ENCODE measurements at regions not wholly inside any gene's neighbourhood (a gene's known extent, or its start where the extent isn't known, plus 50 kb on each side); places are given as distances from the start of the nearest gene placed in this dataset.

DNA sequence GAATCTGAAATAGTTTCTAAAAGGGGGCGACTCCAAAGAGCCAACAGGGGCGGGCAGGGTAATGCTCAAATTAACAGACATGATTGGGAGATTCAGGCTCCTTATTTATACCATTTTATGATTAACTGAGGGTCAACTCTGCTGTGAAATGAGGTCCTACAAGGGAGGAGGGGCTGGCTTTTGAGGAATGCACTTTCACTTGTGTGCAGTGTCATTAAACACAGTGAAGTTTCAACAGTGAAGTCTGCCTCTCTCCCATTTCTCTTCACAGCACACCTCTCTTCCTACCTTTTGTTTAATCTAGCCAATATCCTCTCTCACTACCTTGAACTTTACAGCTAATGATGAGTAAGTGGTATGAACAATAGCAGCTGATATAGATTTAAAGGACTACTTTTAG is 557.3 kb upstream of the CITED2 start:
- in situ Hi-C loops (cut with HindIII; ENCODE audit: low sequenced_read_pairs), result no loop called here

DNA sequence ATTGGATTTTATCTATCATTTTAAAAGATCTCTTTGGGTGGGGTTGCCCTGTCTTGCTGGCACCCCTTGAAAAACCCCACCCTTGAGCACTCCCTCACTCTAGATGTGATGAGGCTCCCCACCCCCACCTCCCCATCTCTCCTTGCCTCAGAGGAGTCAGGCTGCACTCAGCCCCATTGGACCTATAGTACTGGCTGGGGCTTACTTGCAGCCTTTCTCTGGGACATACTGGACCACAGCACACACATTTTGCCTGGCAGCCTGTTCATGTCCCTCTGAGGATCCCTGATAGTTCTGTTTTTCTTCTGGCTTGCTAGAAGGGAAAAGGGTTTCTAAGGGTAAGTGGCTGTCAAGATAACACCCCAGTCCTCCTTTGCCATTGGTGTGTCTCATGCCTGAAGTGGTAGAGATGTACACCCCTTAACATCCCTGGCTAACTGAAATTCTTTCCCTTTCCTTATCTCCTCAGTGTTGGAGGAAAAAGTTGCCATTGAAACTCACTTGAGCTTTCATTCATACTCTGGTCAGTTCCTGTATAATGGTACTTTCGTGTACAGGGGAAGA is 553.4 kb upstream of the CITED2 start:
- in situ Hi-C loops (cut with HindIII; ENCODE audit: low sequenced_read_pairs), result no loop called here

DNA sequence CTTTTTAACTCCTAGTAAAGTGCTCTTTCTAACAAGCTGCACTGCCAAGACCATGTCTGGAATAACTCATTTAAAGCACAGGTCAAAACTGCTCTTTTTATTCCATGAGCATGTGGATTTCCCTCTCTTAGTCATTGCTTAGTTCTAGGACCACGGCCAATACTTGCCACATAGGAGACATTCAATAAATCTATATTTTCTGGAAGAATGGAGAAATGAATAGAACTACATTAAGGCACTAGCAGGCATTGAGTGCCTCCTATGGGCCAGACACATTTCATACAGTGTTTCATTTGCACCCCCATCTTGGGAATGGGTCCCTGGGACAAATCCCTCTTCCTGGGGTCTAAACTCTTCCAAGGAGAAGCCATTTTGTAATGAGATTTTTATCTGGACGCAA is 552.8 kb upstream of the CITED2 start:
- in situ Hi-C loops (cut with HindIII; ENCODE audit: low sequenced_read_pairs), result no loop called here

DNA sequence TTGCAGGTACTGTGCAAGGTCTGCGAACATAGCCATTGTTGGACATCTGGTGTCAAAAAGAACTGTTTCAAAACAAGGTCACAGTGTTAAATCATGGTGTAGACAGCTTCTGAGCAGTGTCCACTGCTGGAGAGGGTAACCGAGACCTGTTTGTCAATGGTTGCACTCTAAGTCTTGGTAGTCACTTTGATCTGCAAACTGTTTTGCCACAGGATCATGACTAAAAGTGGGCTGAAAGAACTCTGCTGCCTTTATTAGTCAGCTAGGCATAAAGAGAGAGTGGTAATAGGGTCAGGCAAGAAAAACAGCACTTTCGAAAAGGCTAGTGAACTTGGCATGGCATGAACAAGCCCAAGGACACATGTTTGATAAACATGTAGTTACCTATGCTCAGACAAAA is 552.3 kb upstream of the CITED2 start:
- in situ Hi-C loops (cut with HindIII; ENCODE audit: low sequenced_read_pairs), result no loop called here

DNA sequence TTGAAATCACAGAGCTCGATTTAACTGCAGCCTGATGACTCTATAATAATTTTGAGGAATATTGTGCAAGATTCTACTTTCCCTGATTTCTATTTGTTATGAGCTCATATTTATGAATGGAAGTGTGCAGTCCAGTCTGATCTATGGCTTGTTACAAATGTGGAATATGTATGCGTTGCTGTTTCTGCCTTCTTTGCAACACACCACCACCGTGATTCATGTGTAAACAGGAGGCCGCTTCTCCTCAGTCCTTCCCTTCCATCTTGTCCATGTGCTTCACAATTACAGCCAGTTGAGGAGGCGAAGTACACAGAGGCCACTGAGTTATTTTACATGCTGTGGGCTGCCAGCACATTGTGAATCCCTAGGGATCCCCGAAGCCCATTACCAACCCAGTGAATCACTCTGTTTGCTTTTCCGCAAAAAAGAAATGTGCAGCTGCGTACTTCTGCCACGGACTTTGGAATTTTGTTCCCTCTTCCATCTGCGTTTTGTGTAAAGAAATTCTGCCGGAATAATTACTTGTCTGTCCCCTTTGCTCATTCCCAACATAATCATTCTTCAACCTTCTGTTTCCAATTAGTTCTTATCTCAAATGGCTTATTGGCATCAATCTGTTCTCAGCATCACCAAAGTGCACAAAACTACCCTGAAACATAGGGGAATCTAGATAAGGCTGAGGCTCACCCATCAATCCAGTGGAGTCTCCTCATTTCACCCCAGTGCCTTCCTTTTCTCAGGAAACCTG is 551.6 kb upstream of the CITED2 start:
- in situ Hi-C loops (cut with HindIII; ENCODE audit: low sequenced_read_pairs), result no loop called here

DNA sequence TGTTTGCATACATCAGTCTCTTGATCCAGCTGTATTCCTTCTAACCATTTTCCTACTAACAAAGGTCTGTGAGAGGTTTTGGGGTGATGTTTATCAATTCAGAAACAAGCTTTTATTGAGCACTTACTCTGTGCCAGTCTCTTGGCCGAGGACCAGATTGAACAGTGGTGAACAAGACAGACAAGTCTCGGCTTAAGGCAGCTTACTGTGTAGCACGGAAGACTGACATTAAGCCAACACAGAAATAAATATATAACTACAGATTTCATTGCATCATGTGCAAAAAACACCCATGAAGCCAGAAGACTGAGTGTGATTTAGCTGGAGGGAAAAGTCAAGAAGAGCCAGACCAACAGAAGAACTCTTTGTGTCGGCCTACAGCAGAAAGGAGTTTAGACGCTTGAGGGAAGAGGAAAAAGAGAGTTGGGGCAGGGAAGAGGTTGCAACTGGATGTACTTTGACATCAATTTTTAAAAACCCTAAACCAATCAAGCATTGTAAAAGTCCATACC is 549.6 kb upstream of the CITED2 start:
- in situ Hi-C loops (cut with HindIII; ENCODE audit: low sequenced_read_pairs), result no loop called here

DNA sequence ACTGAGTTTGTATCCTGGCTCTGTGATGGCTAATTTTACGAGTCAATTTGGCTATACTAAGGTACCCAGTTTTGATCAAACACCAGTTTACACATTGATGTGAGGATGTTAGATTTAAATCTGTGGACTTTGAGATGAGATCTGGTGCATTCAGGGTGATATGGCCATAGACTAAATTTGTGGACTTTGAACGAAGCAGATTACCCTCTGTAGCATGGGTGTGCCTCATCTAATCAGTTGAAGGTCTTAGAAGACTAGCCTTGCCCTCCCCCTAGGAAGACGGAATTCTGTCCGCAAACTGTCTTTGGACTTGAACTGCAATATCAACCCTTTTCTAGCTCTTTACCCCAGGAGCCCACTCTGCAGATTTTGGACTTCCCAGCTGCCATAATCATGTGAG is 547.8 kb upstream of the CITED2 start:
- in situ Hi-C loops (cut with HindIII; ENCODE audit: low sequenced_read_pairs), result no loop called here

DNA sequence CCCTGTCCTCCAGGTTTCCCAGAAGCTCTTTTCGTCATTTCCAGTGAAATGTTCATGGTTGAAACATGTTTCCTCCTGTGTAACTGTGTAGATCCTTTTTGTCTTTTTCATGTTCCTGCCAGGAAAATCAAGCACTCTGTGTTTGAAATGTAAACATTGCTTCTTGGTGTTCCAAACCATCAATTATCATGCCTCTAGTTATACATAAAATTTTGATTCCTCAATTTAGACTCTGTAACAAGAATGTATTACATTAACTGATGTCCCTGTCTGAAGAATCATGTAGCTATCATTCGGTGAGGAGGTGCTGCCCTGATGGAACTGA is 546.3 kb upstream of the CITED2 start:
- in situ Hi-C loops (cut with HindIII; ENCODE audit: low sequenced_read_pairs), result no loop called here

DNA sequence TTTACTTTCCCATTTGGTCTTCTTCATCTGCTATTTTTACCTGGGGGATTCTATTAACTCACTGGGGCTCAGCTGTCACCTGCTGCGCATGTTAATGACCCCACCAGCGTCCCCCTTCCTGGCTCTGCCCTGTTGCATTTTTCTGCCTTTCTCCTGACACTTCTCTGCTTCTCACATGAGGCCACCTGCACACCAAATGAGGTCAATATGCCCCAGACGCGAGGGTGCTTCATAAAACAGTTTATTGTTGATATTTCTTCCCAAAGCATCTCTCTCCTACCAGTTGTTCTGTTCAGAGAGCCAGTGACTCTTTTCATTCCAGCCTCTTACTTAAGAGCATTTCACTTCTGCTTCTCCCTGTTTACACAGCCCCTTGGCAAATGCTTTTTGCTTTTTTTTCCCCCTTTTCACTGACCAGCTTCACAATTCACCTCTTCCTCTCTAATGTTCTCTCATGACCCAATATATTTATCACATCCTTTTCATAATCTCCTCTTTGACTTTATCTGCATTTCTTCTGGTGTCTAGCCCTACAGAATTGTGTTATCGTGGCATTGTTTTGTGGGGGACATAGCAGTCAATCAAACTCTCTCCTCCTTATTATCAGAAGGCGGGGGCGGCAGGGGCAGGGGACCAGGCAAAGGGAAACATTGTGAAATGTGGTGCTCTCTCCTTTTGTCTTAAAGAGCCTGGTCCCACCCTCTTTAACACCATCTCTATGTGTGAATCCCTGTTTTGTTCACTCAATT is 545.8 kb upstream of the CITED2 start:
- in situ Hi-C loops (cut with HindIII; ENCODE audit: low sequenced_read_pairs), result no loop called here

DNA sequence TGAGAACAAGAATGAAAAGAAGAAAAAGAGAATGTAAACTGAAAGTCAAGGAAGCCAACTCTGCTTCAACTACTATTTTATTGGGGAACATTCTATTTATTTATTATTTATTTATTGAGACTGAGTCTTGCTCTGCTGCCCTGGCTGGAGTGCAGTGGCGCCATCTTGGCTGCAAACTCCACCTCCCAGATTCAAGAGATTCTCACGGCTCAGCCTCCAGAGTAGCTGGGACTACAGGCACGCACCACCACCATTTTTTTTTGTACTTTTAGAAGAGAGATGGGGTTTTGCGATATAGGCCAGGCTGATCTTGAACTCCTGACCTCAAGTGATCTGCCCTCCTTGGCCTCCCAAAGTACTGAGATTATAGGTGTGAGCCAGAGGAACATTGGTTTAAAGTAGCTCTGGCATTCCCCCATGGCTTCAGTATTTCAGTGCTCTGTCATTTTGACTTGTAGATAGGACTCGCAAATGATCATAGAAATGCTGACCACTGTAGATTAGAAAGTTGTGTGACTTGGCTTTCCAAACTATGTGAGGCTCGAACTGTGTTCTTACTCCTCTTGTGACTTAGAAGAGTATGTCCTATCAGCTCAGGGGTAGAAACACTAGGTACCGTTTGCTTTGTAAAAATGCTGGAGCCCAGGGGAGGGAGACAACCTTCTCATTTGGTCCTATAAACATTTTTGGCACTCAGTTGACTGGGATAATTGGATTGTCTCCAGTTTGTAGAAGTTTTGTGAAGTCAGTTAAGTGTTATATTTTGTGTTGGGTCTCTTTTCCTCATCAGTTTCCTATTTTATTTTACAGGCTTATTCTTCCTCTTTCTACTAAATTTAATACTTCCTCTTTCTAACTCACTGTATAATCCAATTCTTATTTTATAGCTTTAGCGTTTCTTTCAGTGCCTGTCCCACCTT is 544.9 kb upstream of the CITED2 start:
- in situ Hi-C loops (cut with HindIII; ENCODE audit: low sequenced_read_pairs), result no loop called here

DNA sequence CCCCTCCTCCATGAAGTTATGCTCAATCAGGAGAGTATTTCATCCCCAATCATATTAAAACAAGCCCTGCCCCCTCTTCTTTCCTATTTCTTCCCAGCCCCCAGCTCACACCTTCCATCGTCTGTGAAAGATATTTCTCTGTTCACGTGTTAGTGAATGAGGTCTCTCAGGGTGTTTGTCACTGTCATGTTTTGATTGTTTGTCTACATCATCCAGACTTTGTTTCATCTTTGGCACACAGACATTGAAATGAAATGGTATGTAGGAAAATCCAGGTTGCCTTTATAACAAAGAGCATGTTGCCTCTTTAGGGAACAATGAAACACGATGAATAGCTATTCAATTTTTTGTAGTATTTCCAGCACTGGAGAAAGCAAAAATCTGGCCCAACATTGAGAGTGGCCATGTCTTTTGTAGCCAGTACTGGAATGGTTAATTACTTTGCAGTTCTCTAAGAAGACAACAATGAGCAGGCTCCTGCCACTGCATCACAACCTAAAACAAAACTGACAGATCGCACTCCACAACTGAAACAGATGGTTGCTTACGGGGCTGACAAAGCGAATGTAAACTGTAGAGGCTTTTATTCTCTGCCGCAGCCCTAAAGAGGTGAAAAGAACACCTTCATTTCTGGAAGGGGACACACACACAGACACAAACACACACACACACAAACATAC is 543.6 kb upstream of the CITED2 start:
- in situ Hi-C loops (cut with HindIII; ENCODE audit: low sequenced_read_pairs), result no loop called here

DNA sequence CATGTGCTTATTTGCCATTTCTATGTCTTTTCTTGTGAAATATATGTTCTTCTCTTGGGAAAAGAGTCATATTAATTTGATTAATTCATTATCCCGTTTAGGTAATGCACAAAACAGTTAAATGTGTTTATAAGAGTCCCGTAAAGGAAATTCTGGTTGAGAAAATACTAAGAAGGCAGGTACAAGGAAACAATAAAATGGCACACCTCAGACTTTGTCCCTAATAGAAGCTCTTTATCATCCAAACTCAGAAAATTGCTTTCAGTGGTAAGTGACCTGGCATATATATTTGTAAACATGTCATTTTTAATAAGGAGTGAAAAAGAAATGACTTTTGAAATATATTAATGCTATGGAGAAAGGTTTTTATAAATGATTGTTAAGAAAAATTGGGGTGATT is 540.5 kb upstream of the CITED2 start:
- in situ Hi-C loops (cut with HindIII; ENCODE audit: low sequenced_read_pairs), result no loop called here

DNA sequence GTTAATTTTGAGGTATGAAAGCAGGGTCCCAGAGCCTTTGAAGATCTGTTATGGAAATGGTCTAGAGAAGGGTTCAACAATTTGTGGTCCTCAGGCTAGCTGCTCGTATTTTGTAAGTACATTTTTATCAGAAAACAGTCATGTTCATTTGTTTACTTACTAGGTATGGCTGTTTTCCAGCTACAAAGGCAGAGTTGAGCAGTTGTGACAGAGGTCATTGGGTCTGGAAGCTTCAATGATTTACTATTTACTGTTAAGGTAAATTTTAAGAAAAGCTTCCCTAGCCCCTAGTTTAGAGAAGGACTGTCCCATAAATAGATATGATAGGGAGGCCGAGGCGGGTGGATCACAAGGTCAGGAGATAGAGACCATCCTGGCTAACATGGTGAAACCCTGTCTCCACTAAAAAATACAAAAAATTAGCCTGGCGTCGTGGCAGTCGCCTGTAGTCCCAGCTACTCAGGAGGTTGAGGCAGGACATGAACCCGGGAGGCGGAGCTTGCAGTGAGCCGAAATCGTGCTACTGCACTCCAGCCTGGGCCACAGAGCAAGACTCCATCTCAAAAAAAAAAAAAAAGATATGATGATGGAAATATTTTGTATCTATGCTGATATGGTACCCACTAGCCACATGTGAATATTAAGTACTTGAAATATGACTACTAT is 538.4 kb upstream of the CITED2 start:
- in situ Hi-C loops (cut with HindIII; ENCODE audit: low sequenced_read_pairs), result no loop called here

DNA sequence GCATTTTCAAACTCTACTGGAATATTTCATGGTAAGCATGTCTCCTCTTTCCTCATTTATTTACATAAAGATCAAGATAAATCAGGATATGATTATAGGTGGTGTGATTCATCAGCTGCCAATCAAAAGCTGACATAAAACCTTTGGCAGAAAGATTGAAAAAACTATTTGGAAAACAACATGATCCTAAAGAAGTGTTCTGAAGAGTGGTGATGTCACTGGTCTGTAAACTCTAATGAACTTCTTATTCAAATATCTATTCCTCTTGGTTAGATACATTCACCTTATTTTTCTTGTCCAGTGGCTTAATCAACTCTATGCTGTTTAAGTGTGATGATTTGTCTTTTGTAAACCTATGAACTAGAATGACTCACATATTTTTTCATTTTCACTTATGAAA is 535.5 kb upstream of the CITED2 start:
- in situ Hi-C loops (cut with HindIII; ENCODE audit: low sequenced_read_pairs), result no loop called here

DNA sequence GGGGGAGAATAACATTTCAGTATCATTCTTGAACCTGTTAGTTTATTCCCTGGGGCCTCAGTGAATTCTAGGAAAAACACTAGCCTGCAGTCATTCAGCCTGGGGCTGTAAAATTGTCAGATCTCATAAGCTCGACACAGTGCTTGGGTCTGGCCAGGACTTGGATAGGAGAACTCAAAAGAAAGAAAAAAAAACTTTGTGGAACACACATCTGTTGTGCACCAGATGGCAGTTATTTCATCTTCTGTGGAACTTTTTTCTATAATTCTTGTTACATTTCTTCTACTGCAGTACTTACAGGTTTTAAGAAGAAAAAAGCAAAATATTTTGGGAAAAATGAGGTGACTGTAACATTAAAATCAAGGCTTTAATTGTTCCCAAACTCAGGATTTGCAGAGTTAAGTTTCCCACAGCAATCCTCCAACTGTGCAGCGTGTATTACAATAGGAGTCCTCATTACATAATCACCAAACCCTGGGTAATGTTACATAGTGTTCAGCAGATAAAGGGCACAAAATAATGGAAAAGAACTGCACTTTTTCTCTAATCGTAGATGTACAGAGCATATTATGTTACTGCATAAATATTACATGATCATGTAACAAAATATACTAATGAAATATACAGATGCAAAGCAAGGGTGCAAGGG is 531.1 kb upstream of the CITED2 start:
- in situ Hi-C loops (cut with HindIII; ENCODE audit: low sequenced_read_pairs), result no loop called here

DNA sequence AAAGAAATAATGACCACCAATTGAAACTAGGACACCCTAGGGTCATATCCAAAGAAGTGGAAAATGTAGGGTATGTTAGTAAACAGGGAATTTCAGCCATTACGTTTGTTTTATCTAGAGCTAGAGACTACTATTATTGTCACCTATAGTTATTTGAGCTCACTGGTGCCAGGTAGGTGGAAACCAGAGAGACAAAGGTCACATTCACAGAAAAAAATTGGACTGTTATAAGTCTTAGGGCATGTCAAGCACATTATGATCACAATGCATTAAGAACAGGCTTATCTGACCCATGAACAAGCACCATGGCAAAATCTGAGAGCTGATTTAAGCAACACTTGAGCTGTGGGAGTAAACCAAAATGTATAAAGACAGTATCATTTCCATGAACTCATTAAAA is 530.1 kb upstream of the CITED2 start:
- in situ Hi-C loops (cut with HindIII; ENCODE audit: low sequenced_read_pairs), result no loop called here

DNA sequence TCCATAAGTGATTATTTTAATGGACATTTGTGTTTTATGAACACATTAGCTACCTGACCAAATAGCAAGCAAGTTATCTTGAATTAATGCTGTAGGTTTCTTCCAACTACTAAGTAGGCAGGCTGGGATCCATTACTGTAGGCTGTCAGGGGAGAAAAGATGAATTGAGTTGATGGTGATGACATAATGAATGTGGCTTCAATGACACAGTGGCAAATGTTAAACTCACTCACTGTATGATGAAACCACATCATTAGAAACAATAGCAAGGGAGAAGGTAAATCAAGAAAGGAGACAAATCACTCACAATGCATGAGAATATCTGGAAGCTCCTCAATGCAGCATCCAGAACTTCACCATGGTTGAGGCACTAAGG is 529.7 kb upstream of the CITED2 start:
- in situ Hi-C loops (cut with HindIII; ENCODE audit: low sequenced_read_pairs), result no loop called here

DNA sequence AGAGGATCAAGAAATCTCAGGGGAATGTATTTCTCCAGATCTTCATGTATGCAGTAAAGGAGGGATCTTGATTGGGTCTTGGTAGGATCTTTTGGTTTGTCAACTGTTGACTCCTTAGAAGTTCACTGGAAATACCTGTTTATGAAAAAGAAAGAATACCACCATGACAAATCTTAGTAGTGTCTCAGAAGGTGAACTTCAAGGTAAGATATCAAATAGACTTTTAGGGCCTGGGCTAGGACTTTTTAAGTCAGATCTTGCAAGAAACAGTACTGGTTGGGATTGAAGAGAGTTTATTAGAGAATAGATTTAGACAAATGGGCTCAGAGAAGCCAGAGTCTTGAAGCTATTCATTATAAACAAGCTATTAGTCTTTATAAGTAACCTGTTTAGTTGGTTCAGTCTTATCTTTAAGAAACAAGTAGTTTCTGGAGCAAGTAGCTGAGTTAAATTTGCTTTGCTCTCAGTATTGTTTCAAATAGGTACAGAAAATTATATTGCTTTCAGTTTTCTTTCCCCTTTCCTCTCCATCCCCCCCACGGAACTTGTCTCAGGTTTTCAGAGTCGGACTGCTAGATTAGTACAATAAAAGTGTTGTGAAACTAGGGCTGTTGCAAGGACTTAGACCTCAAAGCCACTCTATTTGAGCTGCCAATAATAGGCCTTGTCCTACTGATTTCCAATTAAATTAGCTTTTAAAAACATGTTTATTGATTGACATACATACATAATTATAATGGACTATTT is 529.1 kb upstream of the CITED2 start:
- in situ Hi-C loops (cut with HindIII; ENCODE audit: low sequenced_read_pairs), result no loop called here

DNA sequence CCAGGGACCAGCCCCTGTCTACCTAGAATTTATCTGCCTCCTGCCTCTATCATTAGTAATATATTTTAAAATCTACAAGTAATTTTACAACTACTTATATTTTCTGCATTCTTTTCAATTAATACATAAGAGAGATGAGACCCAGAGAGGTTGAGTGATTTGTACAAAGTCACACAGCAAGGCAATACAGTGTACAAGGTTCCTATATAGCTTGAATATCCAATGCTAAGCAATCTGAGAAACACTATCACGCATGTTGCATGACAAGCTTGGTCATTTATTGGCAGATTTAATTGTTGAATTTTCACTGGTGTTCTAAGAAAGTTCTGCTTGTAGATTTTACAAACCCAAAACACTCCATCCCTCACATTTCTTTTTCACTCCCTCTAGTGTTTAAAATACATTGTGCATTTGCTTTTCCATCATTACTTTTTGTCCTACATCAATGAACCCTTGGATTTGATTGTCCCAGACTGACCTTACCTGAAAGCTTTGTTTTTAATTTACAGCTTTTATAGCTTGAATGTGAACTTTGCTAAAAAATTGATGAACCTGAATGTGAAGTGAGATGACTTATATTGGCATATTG is 520.9 kb upstream of the CITED2 start:
- in situ Hi-C loops (cut with HindIII; ENCODE audit: low sequenced_read_pairs), result no loop called here

Data from DLD1 (cell line).